HUDEP-2 (cell line): ENCODE measurements at regions not wholly inside any gene's neighbourhood (a gene's known extent, or its start where the extent isn't known, plus 50 kb on each side); places are given as distances from the start of the nearest gene placed in this dataset.

Experiments
- DNase-seq, 76 experiments: peaks; one replicate each; lab custom pipeline; 2025; ENCODE audit not compliant: unreplicated experiment in 76 of 76; lab: John Stamatoyannopoulos, UW

DNA sequence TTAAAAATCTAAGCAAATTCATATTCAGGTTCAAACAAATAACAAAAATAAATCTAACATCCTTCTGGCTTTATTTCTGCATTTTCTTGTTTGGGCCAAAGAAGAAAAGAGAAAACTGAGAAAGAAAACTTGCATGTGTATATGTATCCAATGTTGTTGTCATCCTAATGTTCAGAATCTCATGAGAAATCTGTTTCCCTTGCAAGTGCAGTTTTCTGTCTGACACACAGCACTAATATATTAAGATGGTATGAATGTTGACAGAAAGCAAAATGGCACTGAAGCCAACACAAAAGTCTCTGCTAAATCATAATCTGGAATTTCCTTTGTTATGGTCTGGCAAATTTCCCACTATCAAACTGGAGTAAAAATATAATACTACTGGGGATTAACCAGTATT, 235.9 kb downstream of the HGF start:
- no peak for DNase-seq

DNA sequence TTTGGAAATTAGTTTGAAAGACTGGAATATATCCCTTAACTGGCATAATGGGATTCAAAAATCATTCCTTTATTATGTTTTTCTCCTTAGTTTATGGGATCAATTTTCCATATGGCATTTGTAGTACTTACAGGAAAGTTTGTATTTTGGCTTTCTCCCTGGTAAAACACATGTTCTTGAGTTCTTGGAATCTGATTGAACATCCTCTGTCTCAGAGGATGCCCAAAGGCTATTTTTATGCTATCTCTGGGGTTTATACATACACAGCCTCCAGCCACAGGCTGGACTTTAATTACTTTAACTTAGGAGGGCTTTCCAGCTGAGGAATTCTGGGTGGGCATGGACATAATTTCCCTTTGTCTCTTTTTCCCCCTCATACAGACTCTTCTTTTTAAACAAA, 236.4 kb downstream of the HGF start:
- DNase-seq, result no peak

DNA sequence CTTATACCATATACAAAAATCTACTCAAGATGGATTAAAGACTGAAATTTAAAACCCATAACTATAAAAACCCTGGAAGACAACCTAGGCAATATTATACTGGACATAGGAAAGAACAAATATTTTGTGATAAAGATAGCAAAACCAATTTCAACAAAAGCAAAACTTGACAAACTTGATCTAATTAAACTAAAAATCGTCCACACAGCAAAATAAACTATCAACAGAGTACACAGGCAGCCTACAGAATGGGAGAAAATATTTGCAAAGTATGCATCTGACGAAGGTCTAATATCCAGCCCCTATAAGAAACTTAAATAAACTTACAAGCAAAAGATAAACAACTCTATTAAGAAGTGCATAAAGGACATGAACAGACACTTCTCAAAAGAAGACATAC, 240.1 kb downstream of the HGF start:
- DNase-seq, result no peak

DNA sequence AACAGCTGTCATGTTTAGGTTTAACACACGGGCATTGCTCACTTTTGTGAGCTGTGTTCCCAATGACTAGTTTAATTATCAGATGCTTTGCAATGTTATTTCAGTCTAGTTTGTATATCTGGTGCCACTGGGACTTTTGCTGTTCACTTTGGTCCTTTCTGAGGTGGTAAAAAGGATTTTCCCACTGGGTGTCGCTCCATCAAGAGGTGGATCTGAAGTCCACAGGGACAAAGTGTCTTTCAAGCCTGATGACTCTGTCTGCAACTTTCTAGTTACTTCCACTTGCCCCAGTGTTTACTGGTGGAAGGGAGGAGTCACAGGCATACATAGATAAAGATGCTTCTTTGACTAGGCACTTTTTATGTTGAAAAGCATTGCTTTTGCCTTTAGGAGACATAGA, 242.2 kb downstream of the HGF start:
- DNase-seq, result peak in 2 of 76 experiments; percentile 0 to 4

DNA sequence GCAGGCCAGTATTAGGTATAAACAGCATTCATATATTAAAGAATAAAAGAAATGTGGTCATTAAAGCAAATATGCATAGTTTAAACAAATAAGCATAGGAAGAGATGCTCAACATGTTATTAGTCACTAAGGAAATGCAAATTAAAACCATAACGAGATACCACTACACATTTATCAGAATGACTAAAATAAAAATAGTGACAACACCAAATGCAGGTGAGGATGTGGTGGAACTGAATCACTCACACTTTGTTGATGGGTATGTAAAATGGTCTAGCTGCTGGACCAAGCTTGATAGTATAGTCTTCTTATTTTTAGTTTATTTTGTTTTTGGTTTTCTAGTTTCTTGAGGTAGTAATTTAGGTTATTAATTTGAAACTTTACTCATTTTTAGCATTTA, 242.9 kb downstream of the HGF start:
- no peak for DNase-seq

DNA sequence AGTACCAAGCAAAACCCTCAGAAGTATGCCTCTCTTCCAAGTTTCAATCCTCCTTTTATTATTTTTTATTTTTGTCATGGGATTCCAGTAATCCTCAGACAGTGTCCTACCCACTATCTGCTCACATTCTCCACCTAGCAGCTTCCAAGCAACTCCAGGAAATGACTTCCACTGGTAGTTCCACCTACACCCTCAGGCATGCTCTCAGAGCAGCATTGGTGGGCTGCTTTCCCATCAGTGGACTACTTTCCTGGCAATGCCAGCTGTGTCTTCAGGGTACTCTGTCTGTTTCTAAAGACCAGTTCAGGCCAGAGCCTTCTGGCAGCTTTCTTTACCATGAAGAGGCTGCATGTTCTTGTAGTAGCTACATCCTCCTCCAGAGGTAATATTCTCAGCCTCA, 244.0 kb downstream of the HGF start:
- no peak for DNase-seq

DNA sequence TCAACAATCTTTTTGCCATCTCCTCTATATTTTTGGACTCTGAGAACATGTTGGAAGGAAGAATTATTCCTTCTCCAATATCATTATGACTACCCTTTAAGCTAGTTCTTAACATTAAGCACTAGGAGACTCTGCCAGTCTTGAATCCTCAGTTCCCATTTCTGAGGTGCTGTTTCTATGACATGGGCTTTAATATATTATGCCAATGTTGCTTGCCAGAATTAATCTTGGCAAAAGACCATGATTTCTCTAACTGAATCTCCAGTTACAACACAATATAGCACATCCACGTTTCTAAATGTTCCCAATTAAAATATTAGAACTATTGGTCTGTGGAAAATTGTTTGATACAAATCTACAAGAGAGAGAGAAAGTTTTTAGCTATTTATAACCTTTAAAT, 250.0 kb downstream of the HGF start:
- no peak for DNase-seq

DNA sequence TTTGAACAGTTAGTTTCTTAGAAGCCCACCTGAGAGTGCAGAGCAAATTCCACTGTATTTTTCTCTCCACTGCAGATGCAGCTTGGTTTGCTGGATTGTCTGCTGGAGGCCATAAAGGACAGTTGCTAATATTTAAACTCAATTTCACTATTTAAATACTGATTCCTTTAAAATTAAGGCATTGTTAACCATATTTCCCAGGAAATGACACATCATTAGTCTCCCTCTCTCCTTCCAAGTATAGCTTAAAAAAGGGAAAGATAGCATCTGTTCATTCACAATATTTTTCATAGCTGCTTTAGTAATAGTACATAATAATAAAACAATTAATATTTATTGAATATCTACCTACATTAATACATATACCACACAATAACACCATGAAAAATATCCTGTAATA, 252.9 kb downstream of the HGF start:
- DNase-seq, result no peak

DNA sequence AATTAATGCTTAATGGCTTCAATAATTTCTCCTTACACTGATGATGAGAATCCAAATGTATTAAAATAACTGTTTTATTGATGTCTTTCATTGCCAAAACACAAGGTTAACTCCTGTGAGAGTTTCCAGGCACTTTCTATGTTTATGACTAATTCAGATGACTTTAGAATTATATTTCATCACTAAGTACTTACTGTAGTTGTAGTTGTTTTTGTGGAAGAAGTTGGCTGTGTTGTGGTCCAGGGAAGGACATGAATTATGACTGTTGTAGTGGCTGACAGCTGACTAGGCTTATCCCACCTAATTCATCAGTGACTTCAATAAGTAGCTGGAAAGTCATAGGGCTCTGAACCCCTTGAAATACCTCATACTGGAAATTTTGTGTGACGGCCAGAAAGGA, 254.8 kb downstream of the HGF start:
- DNase-seq, result no peak

DNA sequence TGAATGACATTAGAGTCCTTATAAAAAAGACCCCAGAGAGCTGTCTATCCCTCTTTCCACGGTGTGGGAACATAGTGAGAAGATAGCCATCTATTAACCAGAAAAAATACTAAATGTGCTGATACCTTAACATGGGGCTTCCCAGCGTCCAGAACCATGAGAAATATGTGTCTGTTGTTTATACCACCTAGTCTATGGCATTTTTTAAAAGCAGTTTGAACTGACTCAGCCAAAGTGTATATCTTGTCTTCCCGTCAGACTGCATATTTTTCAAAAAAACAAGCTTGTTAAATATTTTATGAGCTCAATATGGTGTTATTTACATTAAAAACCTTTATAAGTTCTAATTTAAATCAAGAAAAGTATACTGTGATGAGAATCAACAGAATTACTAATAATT, 255.3 kb downstream of the HGF start:
- DNase-seq, result no peak

DNA sequence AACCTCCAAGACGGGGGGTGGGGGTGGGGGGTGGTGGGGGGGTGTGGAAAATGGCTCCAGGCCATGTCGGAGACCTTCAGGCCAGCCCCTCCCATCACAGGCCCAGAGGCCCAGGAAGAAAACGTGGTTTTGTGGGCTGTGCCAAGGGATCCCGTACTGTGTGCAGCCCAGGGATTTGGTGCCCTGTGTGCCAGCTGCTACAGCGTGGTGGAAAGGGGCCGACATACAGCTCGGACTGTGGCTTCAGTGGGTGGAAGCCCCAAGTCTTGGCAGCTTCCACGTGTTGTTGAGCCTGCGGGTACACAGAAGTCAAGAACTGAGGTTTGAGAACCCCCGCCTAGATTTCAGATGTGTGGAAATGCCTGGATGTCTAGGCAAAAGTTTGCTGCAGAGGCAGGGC, 259.7 kb downstream of the HGF start:
- no peak for DNase-seq

DNA sequence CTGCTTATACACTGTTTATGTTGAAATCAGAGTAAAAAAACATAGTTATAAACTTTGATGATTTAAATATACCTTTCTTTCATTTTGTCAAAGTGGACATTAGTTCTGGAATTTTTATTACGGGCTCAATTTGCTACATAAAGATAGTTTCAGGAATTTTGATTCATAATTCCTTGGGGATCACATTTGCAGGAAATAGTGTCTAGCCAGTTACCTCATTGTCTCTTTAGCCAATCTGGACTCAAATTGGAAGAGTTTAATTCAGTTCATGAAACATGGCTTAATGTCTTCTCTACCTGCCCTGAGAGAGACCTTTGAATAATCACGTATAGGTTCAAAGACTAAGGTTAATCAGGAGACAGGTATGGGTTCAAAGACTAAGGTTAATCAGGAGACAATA, 262.6 kb downstream of the HGF start:
- DNase-seq, result no peak

DNA sequence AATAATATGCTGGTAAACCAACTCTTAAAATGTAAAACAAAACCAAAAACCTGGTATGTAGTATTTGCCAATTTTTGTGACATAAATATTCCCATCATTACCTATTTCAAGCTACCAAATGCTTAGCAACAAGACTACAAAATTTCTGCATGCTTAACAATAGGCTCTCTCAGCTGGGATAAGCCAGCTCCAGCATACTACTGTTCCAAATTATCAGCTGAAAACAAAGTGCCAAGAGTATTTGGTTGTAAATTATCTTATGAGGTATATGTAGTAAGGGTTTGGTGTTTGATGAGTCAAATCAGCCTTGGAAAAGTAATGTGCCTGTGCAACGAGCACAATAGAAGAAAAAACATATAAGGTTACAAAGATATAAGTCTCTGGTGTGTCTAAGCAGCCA, 263.2 kb downstream of the HGF start:
- no peak for DNase-seq

DNA sequence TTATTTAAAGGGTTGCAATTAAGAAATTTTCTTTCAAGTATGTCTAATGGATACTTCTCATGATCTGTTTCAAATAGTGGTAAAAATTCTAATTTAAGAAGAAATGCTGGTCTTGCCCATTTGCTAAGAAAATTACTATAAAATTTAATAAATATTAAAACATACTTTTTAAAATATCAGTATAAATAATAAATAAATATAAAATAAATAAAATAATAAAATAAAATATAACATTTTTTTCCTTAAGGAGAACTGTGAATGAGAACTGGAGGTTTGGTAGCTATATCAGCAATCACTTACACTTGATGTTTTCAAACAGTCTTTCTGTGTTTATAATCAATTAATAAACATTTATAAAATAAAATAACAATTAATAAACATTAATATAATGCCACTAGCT, 266.1 kb downstream of the HGF start:
- no peak for DNase-seq

DNA sequence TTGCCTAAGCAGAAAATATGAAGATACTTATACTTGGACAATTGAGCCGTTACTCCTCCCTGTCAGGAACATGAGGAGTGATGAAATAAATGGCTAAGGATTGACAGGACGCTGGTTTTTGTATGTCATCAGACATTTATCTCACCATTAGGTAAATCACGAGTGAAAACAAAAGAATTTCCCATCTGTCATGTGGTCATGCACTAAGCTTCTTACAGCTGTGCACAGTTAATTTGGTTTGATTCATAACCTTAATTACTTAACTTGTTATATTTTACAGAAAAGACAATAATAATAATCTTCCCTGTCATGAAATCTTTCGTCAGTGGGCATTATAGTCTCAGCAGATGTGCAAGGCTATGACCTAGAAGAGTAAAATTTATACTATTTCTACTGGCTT, 266.5 kb downstream of the HGF start:
- no peak for DNase-seq

DNA sequence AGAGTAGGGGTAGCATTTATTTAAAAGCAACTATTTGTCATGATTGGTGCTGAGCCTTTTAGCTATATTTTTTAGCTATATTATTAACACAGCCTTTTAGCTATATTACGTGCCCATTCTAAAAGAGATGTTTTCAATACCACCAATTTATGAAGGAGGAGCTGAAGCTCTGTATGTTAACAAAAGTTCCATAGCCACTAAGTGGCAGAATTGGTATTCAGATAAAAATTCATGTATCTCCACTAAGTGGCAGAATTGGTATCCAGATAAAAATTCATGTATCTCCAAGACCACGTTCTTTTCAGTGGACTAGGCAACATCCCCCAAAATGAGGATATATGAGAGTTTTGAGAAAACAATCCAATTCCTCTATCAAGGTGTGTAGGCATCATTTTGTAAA, 268.6 kb downstream of the HGF start:
- peak in 1 of 76 experiments; percentile 9 for DNase-seq

DNA sequence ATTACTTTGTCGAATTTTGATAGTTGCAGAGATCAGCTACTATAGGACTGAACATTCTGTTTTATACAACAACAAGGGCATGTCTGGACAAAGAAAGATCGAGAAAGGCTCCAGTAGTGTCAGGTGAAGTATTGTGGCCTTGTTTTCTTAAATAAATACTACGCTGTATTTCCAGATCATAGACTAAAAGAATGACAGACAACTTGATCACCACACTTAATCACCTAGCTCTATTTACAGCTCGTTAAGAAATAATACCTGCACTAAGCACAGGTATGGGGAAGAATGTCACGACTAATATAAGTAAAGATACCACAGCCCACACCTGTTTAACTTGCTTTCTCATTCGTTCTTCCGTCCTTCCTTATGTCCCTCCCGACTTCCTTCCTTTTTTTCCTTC, 269.2 kb downstream of the HGF start:
- DNase-seq, result no peak

DNA sequence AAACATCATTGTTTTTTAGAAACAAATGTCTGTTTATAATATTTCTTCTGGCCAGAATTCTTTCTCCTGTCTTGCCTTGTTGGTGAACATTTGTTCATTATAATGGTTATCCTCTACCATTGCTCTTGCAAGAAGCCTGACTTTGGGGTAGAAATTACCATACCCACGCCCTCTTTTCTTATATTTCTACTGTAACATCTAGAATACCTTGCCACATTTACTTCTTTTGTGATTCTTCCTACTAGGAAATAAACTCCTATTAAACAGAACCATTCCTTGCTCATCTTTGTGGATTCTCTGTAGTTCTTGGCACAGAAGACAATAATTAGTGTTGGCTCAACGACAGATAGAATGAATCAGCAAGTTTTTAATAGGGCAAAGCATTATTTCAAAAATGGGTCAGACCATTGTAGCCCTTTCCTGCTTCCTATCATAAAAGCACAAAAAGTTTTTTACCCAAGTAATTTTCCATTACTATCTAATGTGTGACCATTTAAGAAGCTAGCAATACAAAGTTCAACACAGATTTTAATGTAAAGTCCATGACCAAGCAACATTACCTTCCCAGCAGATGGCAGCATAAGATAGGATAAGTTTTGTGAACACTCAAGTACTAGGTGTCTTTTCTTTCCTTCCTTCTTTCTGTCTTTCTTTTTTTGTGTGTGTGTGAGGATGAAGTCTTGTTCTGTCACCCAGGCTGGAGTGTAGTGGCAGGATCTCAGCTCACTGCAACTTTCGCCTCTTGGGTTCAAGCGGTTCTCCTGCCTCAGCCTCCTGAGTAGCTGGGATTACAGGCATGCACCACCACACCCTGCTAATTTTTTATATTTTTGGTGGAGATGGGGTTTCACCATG, 270.4 kb downstream of the HGF start:
- DNase-seq, result peak in 34 of 76 experiments; percentile 1 to 59 (median 38)

DNA sequence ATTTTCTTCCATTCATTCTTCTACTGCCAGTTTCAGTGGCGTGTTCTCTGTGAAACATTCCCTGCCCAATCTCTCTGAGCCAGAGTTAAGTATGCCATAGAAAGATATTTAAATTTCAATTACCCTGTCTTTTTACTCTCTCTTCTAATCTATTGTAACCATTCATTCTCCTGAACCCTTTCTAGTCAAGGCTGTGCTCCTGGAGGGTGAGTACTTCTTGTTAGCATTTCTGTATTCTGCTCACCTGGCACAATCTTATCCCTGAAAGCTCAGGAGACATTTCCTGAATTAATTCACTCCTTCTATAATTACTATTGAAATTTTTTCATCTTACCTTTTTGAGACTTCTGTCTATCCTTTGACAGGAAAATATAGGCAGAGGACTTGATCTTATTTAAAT, 271.7 kb downstream of the HGF start:
- no peak for DNase-seq

DNA sequence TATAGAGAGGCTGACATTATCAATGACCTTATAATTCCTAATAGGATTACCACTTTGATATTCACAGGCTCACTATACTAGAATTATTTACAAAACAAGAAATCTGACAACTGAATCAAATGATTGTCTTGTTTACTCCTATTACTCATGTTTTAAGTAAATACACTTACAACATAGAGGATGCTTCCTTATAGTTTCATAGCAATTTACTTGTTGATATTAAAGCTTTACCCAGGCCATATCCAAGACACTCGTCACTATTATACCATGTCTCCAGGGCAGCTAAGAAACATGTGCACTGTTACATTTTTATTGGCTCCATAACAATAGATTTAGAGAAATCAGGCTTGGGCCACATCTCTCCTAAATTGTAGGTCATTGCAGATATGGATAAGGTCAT, 276.9 kb downstream of the HGF start:
- DNase-seq, result no peak

DNA sequence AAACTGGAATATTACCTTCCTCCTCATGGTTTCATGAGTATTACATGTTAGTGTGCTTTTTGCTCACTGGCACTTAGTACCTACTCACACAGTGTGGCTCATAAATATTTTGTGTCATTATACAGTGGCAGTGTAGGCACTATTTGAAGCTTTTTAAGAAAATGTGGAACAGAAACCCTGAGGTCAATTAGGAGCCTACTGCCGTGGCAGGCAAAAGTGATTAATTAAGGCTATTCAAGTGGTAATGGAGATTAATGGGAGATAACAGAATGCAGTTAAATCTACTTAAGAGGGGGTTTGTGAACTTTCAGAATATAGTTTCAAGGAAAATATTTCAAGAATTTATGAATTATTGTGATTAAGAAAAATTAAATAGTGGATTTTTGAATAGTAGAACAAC, 277.6 kb downstream of the HGF start:
- no peak for DNase-seq

DNA sequence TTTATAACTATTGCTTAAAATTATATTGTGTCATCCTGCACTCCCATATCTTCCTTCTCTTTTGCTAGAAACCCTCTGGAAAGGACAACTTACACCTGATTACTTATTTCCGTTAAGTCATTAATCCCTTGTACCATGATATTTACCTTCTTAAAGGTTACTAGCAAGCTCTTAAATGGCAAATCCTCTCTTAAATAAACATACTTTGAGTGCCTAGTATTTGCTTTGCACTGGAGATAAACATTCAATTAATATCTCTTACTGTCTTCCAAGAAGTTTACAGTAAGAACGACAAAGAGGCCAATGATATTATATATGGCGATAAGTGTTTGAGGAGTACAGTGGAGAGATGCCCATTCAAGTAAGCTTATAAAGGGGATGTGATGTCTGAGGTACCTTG, 278.3 kb downstream of the HGF start:
- no peak for DNase-seq

DNA sequence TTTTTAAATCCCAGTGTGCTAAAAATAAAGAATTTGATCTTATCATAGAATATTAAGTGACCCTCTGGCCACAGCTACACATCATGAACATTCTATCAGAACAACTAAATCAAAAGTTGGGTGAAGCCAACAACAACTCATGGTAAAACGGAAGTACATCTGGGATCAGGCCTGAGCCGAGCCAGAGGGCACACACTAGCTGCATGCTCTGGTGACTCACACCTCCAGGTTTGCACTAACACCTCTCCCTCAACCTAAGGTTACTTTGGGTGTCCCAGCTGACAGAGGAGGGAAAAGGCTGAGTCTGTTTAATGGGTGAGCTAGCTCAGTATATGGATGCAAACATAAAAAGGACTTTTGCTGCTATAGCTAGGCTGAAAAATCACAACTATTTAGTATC, 281.6 kb downstream of the HGF start:
- no peak for DNase-seq
